NCI-H69 (cell line): ENCODE measurements at regions not wholly inside any gene's neighbourhood (a gene's known extent, or its start where the extent isn't known, plus 50 kb on each side); places are given as distances from the start of the nearest gene placed in this dataset.

Experiments used
- DNase-seq: peaks from one replicate; lab custom pipeline; 2025; lab: John Stamatoyannopoulos, UW

GRCh38 chr18:78882585-78882984 is 97.0 kb upstream of the SALL3 start:
- no peak for DNase-seq

GRCh38 chr18:78883501-78883900 is 96.1 kb upstream of the SALL3 start:
- DNase-seq = no peak

- peak; percentile 57 for DNase-seq
Measured at GRCh38 chr18:78884502-78884901, 95.1 kb upstream of the SALL3 start.

DNA sequence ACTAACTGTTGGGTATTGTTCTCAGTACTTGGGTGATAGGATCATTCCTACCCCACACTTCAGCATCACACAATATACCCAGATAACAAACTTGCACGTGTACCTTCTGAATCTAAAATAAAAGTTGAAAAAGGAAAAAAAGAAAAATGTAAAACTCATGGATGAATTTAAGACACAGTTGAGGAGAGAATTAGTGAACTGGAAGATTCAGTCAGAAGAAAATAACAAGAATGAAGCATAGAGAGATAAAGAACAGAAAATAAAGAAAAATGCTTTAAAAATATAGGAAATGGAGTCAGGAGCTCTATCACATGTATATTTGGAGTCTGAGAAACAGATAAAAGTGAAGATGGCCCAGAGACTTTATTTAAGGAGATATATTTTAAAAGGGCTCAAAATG is 90.4 kb upstream of the SALL3 start:
- no peak for DNase-seq

DNA sequence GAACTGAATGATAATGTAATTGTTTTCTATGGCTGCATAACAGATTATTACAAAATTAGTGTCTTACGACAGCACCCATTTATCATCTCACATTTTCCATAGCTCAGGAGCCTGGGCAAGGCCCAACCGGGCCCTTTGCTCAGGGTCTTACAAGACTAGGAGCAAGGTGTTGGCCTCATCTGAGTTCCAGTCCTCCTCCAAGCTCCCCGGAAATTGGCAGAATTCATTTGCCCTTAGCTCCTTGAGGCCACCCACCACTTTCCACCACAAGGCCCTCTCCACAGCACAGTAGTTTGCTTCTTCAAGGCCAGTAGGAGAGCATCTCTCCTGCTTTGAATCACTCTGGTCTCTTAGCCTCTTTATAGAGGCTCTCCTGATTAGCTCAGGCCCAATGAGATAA is 89.2 kb upstream of the SALL3 start:
- no peak for DNase-seq

DNA sequence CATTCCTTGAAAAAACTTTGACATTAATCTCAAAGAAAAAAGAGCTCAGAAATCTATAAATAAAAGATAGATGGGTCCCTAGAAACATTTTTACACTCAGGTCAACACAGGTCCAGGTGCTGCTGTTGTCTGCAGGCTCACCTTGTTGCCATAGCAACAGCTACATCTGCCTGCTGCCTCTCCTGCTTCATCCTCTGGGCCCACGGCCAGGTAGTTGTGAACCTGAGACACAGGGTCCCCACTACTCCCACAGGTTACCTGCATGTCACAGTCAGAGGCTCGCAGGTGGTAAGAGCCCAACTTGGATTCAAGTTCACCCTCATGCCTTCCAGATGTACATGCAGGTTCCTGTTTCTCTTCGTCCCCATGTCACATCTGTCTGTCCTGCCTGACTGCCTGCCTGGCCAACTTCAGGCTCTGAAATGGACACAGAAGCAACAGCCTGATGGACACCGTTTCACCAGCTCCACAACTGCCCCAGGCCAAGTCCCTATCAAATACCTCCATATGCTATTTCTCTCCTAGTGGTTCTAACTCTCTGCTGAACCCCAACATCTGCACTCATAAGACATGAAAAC is 88.3 kb upstream of the SALL3 start:
- peak; percentile 65 for DNase-seq

DNA sequence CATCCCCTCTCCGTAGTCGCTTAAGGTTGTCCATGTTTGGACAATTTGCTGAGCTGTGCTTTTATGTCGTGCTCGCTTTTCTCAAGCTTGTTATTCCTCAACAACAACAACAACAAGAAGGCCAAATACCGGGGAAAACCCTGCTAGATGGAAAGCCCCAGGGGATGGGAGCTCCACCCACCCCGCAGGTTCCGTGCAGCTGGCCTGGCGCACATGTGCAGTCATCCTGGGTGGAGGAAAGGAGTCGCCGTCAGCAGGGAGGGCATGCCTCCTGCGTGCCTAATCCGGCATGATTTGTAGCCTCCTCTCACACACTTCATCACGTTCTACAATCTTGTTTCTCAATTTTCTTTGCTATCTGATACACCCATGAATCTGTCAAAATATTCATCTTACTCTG is 87.4 kb upstream of the SALL3 start:
- DNase-seq = no peak

- DNase-seq = peak; percentile 20
Measured at GRCh38 chr18:78892721-78893120, 86.9 kb upstream of the SALL3 start.

DNA sequence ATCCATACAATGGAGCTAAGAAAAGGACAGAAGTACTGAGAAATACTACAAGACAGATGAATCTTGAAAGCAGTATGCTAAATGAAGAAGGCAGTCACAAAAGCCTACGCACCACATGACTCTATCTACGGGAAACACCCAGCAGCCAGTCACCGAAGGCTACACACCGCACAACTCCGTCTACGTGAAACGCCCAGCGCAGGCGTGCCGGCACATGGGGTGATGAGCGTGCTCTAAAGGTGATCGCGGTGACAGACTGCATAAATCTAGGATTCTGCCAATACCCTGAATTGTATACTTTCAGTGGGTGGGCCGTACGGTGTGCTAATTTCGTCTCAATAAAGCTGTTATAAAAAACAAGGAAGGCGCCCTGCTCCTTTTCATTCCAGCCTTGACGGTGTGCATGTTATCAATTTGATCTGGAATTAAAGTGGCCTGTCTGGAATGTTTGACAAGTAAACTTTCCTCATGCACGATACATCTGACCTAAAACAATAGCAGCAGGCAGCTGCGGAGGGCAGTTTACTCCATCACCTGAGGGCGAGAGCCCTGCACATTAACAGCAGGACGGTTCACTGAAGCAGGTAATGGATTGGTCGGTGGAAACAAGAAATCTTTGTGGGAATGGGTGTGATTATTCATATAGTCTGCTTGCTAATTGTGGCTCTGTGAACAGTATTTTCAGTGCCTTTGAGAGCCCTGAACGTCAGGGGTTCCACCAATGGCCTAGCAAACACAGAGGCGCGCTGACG is 86.2 kb upstream of the SALL3 start:
- peak; percentile 94 for DNase-seq

- no peak for DNase-seq
Measured at GRCh38 chr18:78894033-78894305, 85.6 kb upstream of the SALL3 start.

DNA sequence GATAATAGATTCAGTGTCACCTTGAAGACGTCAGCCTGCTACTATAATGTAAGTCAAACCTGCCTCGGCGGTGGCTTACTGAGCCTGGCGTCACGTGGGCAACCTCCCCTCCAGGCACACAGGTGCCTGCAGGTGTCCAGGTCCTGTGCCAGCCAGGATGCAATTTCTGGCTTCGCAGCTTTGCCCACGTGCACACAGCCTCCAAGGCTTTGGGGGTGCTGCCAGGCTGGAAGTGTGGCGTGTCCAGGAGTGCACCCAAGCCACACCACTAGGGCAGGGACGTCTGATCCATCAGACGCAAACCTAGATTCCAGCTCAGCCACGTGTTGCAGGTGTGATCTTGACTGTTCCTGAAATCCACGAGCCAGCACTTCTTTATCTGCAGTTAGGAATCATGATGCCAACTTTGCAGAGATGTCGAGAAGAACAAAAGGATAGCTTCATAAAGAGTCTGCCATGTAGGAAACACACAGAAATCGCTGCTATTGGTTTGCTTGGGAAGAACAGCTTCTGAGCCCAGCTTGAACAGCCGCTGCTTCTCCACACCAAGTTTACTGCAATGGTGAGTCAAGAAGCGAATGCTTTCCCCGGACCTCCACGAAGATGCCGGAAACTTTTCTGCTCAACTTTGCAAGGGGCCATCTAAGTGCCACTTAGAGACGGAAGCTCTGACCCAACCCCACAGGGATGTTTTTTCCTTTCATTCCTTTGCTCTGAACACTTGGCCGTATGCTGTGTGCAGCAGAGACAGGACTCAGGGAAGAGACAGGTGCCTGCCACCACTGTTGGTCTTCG is 84.2 kb upstream of the SALL3 start:
- DNase-seq = no peak

- no peak for DNase-seq
Measured at GRCh38 chr18:78896111-78896905, 83.3 kb upstream of the SALL3 start.

DNA sequence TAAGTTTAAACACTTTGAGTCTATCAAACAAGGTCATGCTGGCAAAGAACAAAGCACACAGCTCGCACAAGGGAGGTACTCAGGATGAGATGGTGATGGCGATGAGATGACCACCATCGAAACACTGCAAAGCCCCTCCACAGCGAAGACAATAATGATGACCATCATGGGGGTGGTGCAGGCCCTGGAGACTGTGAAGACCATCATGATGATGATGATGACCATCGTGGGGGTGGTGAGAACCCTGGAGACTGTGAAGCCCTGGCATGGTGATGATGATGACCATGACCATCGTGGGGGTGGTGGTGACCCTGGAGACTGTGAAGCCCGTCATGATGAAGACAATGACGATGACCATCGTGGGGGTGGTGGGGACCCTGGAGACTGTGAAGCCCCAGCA is 81.6 kb upstream of the SALL3 start:
- no peak for DNase-seq

GRCh38 chr18:78898635-78899034 is 81.0 kb upstream of the SALL3 start:
- no peak for DNase-seq

DNA sequence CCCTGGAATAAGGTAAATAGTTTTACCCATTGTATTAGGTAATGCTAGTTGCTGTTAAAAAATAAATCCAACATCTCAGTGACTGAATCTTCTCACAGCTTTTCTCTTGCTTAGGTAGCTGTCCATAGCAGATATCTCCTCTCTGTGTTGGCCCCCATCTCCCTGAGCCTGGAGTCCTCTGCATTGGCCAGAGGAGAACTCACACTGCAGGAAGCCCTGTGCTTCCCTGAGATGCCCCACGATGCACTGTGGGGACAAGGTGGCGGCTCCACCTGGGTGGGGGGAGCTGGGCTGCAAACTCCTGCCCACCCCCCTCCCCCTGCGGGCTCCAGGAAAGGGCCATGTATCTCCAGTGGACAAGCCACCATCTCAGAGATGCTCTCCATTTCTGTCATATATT is 80.4 kb upstream of the SALL3 start:
- no peak for DNase-seq

DNA sequence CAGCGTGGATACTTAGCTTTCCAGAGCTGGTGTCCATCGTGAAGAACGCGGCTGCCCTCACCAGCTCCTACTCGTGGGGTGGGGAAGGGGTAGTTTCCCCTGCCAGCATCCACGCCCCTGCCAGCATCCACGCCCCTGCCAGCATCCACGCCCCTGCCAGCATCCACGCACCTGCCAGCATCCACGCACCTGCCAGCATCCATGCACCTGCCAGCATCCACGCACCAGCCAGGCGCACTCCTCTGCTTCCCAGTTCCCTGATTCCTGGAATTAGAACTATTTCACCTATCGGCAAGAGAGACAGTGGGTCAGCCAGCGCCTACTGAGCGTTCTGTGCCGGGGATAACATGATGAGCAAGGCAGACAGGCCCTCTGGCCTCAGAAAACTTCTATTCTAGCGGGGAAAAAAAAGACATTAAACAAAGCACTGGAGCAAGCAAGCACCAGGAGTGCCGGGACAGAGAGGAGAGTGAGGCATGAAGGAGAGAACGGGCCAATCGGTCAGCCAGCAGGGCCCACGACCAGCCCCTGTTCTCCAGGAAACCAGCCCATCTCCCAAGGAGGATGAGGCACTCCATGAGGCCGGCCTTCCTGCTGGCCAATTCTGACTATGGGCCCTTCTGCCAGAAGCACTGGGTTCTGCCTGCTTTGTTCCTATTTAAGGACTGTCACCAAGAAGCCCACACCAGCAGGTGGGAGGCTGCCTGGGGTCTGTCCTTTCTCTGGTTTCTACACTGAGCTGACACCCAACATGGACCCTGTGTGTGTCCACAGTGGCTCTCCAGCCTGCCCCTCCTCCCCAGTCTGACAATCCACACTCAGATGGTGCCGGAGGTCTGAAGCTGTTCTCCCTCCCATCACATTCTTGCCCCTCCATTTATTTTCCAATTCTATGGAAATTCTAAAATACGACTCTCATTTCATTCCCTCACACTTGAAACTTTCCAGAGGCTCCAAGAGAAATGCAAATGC is 78.4 kb upstream of the SALL3 start:
- no peak for DNase-seq

DNA sequence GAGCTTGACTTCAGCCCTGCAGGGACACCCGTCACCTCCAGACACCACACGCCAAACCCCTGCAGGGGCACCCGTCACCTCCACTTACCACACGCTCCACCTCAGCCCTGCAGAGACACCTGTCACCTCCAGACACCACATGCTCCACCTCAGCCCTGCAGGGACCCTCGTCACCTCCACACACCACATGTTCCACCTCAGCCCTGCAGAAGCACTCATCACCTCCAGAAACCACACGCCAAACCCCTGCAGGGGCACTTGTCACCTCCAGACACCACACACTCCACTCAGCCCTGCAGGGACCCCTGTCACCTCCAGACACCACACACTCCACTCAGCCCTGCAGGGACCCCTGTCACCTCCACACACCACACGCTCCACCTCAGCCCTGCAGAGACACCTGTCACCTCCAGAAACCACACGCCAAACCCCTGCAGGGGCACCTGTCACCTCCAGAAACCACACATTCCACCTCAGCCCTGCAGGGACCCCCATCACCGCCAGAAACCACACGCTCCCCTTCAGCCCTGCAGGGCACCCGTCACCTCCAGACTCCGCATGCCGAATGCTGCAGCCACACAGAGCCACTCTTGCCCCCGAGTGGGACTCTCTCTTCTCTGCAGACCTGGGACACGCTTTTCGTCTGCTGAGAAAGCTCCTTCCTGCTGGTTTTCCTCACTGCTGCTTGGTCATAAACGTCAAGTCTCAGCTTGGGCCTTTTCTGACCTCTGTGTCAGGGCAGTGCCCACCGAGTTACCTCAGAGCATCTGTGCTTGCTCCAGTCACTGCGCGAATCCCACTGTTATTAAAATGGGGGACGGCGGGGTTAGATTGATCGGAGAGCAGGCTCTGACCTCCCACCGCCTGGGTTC is 77.5 kb upstream of the SALL3 start:
- no peak for DNase-seq

GRCh38 chr18:78902795-78903435 is 76.7 kb upstream of the SALL3 start:
- DNase-seq = no peak

DNA sequence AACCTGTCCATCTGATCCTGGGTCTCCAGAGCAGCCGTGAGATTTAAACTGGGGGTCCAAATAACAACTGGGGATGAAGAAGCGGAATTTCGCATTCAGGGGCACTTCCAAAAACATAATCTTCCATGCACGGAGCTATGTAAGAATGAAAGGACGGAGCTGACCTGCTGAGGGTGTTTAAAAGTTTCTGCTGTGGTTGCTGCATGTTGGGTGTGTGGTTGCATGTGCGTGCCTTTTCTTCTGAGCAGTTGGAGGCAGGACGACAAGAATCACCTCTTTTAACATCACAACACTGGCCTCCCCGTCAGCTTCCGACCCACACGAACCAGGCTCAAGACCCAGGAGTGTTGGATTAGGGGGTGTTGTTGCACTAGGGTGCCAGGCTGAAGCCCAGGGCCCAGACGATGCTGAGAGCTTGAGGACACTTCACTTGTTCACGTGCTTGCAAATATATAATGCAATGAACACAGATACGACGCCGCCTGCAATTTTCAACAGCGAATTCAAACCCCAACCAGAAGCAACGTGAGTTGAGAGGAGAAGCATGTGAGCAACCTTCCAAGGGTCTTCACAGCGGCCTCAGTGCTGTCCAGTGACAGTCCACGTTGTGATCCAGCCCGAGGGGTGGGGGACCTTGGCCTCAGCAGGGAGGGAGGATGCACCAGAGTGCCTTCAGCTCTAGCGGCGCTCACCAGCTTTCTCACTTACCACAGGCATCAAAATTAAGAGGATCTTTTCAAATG is 76.0 kb upstream of the SALL3 start:
- no peak for DNase-seq
